ENCODE measurements at regions not wholly inside any gene's neighbourhood (a gene's known extent, or its start where the extent isn't known, plus 50 kb on each side); places are given as distances from the start of the nearest gene placed in this dataset.

DNA sequence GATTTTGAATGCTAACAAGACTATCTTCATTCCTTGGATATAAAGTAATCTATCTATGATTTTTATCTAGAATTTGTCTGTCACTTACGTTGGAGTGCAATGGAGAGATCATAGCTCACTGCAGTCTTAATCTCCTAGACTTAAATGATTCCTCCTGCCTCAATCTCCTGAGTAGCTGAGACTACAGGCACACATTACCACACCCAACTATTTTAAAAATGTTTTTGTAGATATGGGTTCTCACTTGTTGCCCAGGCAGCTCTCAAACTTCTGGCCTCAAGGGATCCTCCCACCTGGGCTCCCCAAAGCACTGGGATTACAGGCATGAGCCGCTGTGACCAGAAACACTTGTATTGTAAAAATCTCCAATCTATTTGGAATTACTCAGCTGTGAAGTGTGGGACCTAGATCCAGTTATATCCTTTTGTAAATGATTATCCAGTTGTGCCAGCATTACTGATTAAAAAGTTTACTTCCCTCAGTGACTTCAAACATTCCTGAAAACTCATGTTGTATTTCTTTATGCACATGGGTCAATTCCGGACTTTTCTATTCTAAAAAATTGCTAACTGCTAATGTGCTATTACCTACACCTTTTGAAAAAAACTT lies 1793.8 kb upstream of the WWC1 start:
- Histone ChIP-seq H3K9me3 (replicated peaks in 1 of 3) (no peaks in the 10 kb centered on the region), H3K4me3 (no peak overlapping the region), H3K36me3 (replicated peaks in 1 of 2) (no peaks in the 10 kb centered on the region), H3K4me1 (replicated peaks in 1 of 2) (no peaks in the 10 kb centered on the region), H3K27ac (no peak overlapping the region), H3K27me3 (no peaks in the 10 kb centered on the region)
- intact Hi-C loops (cut with DNase I): no loop called here
- TF ChIP-seq POLR2A (IDR thresholded peaks at IDR 0.05): no peak
- TF ChIP-seq, protein P1, sequence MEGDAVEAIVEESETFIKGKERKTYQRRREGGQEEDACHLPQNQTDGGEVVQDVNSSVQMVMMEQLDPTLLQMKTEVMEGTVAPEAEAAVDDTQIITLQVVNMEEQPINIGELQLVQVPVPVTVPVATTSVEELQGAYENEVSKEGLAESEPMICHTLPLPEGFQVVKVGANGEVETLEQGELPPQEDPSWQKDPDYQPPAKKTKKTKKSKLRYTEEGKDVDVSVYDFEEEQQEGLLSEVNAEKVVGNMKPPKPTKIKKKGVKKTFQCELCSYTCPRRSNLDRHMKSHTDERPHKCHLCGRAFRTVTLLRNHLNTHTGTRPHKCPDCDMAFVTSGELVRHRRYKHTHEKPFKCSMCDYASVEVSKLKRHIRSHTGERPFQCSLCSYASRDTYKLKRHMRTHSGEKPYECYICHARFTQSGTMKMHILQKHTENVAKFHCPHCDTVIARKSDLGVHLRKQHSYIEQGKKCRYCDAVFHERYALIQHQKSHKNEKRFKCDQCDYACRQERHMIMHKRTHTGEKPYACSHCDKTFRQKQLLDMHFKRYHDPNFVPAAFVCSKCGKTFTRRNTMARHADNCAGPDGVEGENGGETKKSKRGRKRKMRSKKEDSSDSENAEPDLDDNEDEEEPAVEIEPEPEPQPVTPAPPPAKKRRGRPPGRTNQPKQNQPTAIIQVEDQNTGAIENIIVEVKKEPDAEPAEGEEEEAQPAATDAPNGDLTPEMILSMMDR (IDR thresholded peaks at IDR 0.05): no peak
- DNase-seq: no peak
- 59 to 63% (median 61%) methylated on average over 3 of the region's 3 CpGs for WGBS, 4 donors

DNA sequence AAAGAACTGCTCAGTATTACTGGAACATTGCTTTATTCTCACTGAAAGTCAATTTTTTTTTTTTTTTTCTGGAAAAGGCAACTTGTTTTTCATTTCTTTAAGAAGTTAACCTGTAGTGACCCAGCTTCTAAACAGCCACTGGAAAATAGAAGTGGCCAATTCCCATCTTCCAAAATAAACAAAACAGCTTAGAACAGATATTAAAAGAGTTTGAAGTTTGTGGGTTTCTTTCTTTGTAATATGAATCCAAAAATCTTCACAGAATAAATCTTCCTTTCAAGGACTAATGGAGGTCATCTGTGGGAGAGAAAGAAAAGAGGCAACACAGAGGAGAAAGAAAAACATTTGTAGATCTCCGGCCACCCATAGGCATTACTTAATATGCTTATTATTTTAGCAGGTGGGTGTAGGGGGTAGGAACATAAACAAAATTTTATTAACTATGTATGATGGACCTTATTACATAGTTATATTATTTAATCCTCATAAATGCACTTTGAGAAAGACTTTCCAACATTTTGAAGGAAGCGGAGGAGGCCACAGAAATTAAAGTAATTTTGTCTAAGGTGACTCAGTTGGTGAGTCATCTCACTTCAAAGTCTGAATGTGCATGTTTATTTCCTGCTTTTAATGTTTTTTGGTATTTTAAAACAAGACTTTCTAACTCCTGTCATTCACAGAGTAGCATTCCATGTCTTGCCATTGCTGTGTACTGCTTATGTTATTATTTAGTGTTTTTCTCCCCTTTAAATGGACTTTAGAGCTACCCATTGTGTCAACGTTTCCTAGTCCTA lies 1791.8 kb upstream of the WWC1 start:
- TF ChIP-seq, protein P1 (IDR thresholded peaks at IDR 0.05): no peak
- no peak for TF ChIP-seq POLR2A (IDR thresholded peaks at IDR 0.05)
- H3K4me1 ChIP-seq (replicated peaks in 1 of 2): no peaks in the 10 kb centered on the region
- H3K27me3 ChIP-seq: no peaks in the 10 kb centered on the region
- H3K9me3 ChIP-seq (replicated peaks in 1 of 3): no peaks in the 10 kb centered on the region
- intact Hi-C loops (cut with DNase I): no loop called here
- DNase-seq: no peak
- no peaks in the 10 kb centered on the region for H3K36me3 ChIP-seq (replicated peaks in 1 of 2)
- H3K4me3 ChIP-seq: no peak overlapping the region
- WGBS, 4 donors: 46 to 54% (median 50%) methylated on average over 3 of the region's 3 CpGs
- no peak overlapping the region for H3K27ac ChIP-seq

DNA sequence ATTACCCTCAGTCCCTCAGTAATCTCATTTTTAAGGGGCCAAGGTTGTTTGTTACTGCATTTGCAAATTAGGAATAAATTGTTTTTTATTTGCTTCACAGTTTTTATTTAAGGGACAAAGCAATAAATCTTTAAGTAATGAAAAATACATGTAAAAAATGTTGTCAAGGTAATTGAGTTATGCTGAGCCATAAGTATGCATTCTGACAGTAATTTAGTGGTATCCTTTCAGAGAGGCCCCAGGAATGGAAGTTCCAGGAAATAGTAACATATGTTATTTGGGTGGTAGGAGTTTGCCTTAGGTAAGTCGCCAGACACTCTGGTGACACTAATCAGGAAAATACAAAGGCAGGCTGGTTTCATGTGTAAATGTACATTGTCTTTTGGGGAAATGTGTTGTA lies 1787.9 kb upstream of the WWC1 start:
- Histone ChIP-seq H3K27me3 (no peaks in the 10 kb centered on the region), H3K36me3 (replicated peaks in 1 of 2) (no peaks in the 10 kb centered on the region), H3K9me3 (replicated peaks in 1 of 3) (no peaks in the 10 kb centered on the region), H3K4me3 (no peak overlapping the region), H3K27ac (no peak overlapping the region), H3K4me1 (replicated peaks in 1 of 2) (no peaks in the 10 kb centered on the region)
- 81 to 94% (median 88%) methylated on average over 1 of the region's 1 CpG for WGBS, 4 donors
- intact Hi-C loops (cut with DNase I): no loop called here
- no peak for DNase-seq
- no peak for TF ChIP-seq POLR2A (IDR thresholded peaks at IDR 0.05)
- TF ChIP-seq, protein P1 (IDR thresholded peaks at IDR 0.05): no peak

DNA sequence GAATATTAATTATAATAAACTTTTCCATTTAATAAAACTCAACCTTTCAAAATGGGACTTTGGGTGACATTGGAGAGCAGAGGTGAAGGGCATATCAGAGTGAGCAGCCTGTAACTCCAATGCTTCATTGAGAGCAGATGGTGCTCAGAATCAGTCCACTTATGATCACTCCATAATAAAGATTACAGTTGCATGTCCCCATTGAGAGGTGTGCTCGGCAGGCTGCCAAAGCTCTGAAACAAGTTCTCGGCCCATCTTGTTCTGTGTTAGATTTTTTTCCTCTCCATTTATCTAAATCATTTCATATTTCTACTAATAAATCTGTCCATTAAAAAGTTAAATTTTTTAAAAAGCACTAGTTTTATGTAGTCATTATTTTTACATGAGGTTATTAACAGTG lies 1786.4 kb upstream of the WWC1 start:
- no peaks in the 10 kb centered on the region for H3K4me1 ChIP-seq (replicated peaks in 1 of 2)
- 89 to 94% (median 92%) methylated on average over 2 of the region's 2 CpGs for WGBS, 4 donors
- H3K36me3 ChIP-seq (replicated peaks in 1 of 2): no peaks in the 10 kb centered on the region
- no peak overlapping the region for H3K4me3 ChIP-seq
- intact Hi-C loops (cut with DNase I): no loop called here
- DNase-seq: no peak
- no peak overlapping the region for H3K27ac ChIP-seq
- no peaks in the 10 kb centered on the region for H3K27me3 ChIP-seq
- no peak for TF ChIP-seq POLR2A (IDR thresholded peaks at IDR 0.05)
- TF ChIP-seq, protein P1 (IDR thresholded peaks at IDR 0.05): no peak
- no peaks in the 10 kb centered on the region for H3K9me3 ChIP-seq (replicated peaks in 1 of 3)
